ENCODE measurements at regions not wholly inside any gene's neighbourhood (a gene's known extent, or its start where the extent isn't known, plus 50 kb on each side); places are given as distances from the start of the nearest gene placed in this dataset.

GRCh38 chr7:96495751-96496216 lies 173.9 kb upstream of the SLC25A13 start:
- DNase-seq (ENCODE audit: extremely low read depth, low read depth): no peak

- DNase-seq (ENCODE audit: extremely low read depth, low read depth): no peak
These were observed 164.8 kb upstream of the SLC25A13 start for GRCh38 chr7:96486681-96487080.

GRCh38 chr7:96484845-96485244 lies 162.9 kb upstream of the SLC25A13 start:
- no peak for DNase-seq (ENCODE audit: extremely low read depth, low read depth)

GRCh38 chr7:96484091-96484490 lies 162.2 kb upstream of the SLC25A13 start:
- DNase-seq (ENCODE audit: extremely low read depth, low read depth): no peak

- DNase-seq (ENCODE audit: extremely low read depth, low read depth): no peak
These were observed 159.9 kb upstream of the SLC25A13 start for GRCh38 chr7:96481796-96482195.

GRCh38 chr7:96479015-96479645 lies 157.2 kb upstream of the SLC25A13 start:
- DNase-seq (ENCODE audit: extremely low read depth, low read depth): no peak

GRCh38 chr7:96471606-96472005 lies 149.7 kb upstream of the SLC25A13 start:
- DNase-seq (ENCODE audit: extremely low read depth, low read depth): no peak

GRCh38 chr7:96452146-96452545 lies 130.2 kb upstream of the SLC25A13 start:
- DNase-seq (ENCODE audit: extremely low read depth, low read depth): no peak

GRCh38 chr7:96449094-96449493 lies 127.2 kb upstream of the SLC25A13 start:
- no peak for DNase-seq (ENCODE audit: extremely low read depth, low read depth)

GRCh38 chr7:96447109-96447645 lies 125.3 kb upstream of the SLC25A13 start:
- no peak for DNase-seq (ENCODE audit: extremely low read depth, low read depth)

- DNase-seq (ENCODE audit: extremely low read depth, low read depth): no peak
These were observed 119.7 kb upstream of the SLC25A13 start for GRCh38 chr7:96441436-96442084.

GRCh38 chr7:96440328-96440727 lies 118.4 kb upstream of the SLC25A13 start:
- DNase-seq (ENCODE audit: extremely low read depth, low read depth): no peak

GRCh38 chr7:96436880-96437279 lies 115.0 kb upstream of the SLC25A13 start:
- DNase-seq (ENCODE audit: extremely low read depth, low read depth): no peak

- no peak for DNase-seq (ENCODE audit: extremely low read depth, low read depth)
These were observed 108.5 kb upstream of the SLC25A13 start for GRCh38 chr7:96430356-96430755.

- DNase-seq (ENCODE audit: extremely low read depth, low read depth): no peak
These were observed 105.2 kb upstream of the SLC25A13 start for GRCh38 chr7:96427143-96427542.

- no peak for DNase-seq (ENCODE audit: extremely low read depth, low read depth)
These were observed 104.8 kb upstream of the SLC25A13 start for GRCh38 chr7:96426685-96427084.

GRCh38 chr7:96426027-96426426 lies 104.1 kb upstream of the SLC25A13 start:
- DNase-seq (ENCODE audit: extremely low read depth, low read depth): no peak

- no peak for DNase-seq (ENCODE audit: extremely low read depth, low read depth)
These were observed 102.5 kb upstream of the SLC25A13 start for GRCh38 chr7:96424411-96424810.

GRCh38 chr7:96422388-96422787 lies 100.5 kb upstream of the SLC25A13 start:
- DNase-seq (ENCODE audit: extremely low read depth, low read depth): no peak

- DNase-seq (ENCODE audit: extremely low read depth, low read depth): no peak
These were observed 96.7 kb upstream of the SLC25A13 start for GRCh38 chr7:96418581-96418980.

GRCh38 chr7:96417784-96418183 lies 95.9 kb upstream of the SLC25A13 start:
- DNase-seq (ENCODE audit: extremely low read depth, low read depth): no peak

GRCh38 chr7:96416599-96416998 lies 94.7 kb upstream of the SLC25A13 start:
- no peak for DNase-seq (ENCODE audit: extremely low read depth, low read depth)

All from NCI-H460 (cell line).